ENCODE measurements at regions not wholly inside any gene's neighbourhood (a gene's known extent, or its start where the extent isn't known, plus 50 kb on each side); places are given as distances from the start of the nearest gene placed in this dataset.

DNA sequence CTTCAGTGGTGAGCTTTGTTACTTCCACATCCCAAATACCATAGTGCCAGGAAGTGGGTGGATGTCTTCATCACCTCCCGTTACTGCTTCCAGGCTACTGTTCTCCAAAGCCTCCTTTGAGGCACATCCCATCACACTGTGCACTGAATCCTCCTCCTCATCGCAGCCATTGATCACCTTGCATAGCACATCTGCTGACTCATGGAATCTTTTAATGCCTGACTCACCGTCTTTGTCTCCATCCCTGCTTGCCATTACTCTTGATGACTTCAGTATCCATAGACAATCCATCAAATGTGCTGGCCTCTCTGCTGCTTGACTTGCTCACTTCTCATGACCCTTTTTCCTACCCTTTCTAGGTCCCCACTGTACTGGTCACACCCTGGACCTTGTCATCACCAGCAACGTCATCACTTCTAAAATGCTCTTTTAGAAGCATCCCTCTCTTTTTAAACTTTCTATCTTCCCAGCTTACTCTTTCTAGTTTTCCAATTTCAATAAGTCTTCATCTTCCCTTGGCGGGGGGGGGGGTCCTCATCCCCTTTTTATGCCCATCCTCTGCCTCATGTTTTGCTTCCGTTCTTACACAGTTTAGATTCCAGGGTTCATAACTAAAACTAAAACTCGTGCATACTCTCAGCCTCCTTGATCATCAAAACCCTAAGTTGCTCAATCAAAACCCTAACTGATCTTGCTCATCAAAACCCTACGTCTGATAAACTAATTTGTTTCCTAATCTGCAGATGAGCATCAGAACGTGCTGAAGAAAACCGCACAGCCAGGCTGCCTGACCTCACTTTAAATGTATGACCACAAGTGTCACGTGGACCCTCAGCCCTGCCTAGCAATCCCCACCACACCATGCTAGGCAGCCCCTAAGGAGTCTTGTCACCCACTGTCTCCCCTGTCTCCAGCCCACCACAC lies 289.7 kb upstream of the ZFHX3 start:
- Histone ChIP-seq H3K9me3 (no peaks in the 10 kb centered on the region), H3K4me1 (no peaks in the 10 kb centered on the region), H3K4me3 (no peak overlapping the region), H3K27me3 (peaks cover 0 to 4% (median 0%) of the 10 kb centered on the region in 9 donors), H3K36me3 (no peaks in the 10 kb centered on the region), H3K27ac (no peak overlapping the region)
- no peak for TF ChIP-seq POLR2A (IDR thresholded peaks at IDR 0.05)
- TF ChIP-seq, protein P1, sequence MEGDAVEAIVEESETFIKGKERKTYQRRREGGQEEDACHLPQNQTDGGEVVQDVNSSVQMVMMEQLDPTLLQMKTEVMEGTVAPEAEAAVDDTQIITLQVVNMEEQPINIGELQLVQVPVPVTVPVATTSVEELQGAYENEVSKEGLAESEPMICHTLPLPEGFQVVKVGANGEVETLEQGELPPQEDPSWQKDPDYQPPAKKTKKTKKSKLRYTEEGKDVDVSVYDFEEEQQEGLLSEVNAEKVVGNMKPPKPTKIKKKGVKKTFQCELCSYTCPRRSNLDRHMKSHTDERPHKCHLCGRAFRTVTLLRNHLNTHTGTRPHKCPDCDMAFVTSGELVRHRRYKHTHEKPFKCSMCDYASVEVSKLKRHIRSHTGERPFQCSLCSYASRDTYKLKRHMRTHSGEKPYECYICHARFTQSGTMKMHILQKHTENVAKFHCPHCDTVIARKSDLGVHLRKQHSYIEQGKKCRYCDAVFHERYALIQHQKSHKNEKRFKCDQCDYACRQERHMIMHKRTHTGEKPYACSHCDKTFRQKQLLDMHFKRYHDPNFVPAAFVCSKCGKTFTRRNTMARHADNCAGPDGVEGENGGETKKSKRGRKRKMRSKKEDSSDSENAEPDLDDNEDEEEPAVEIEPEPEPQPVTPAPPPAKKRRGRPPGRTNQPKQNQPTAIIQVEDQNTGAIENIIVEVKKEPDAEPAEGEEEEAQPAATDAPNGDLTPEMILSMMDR (IDR thresholded peaks at IDR 0.05) = no peak
- DNase-seq = no peak
- intact Hi-C loops (cut with DNase I) = no loop called here
- 81 to 88% (median 83%) methylated on average over 11 of the region's 11 CpGs for WGBS, 4 donors
- no peak for ATAC-seq

GRCh38 chr16:73329358-73330286 lies 281.7 kb upstream of the ZFHX3 start:
- intact Hi-C loops (cut with DNase I) = no loop called here
- TF ChIP-seq POLR2A (IDR thresholded peaks at IDR 0.05) = no peak
- TF ChIP-seq, protein P1 (IDR thresholded peaks at IDR 0.05) = no peak
- Histone ChIP-seq H3K9me3 (no peaks in the 10 kb centered on the region), H3K36me3 (no peaks in the 10 kb centered on the region), H3K4me1 (no peaks in the 10 kb centered on the region), H3K27ac (no peak overlapping the region), H3K27me3 (no peaks in the 10 kb centered on the region), H3K4me3 (no peak overlapping the region)
- DNase-seq (no peak), ATAC-seq (no peak)
- WGBS, 4 donors = 77 to 83% (median 81%) methylated on average over 16 of the region's 16 CpGs

- Histone ChIP-seq H3K27me3 (no peaks in the 10 kb centered on the region), H3K9me3 (no peaks in the 10 kb centered on the region), H3K36me3 (no peaks in the 10 kb centered on the region), H3K27ac (no peak overlapping the region), H3K4me3 (no peak overlapping the region), H3K4me1 (no peaks in the 10 kb centered on the region)
- no peak for DNase-seq
- no peak for ATAC-seq
- intact Hi-C loops (cut with DNase I) = no loop called here
- WGBS, 4 donors = 59 to 73% (median 65%) methylated on average over 5 of the region's 5 CpGs
- TF ChIP-seq, protein P1 (IDR thresholded peaks at IDR 0.05) = no peak
- no peak for TF ChIP-seq POLR2A (IDR thresholded peaks at IDR 0.05)
Observed at GRCh38 chr16:73326770-73327470, 279.0 kb upstream of the ZFHX3 start.
